Hippocampal formation (tissue), 2 donors: ENCODE measurements at regions not wholly inside any gene's neighbourhood (a gene's known extent, or its start where the extent isn't known, plus 50 kb on each side); places are given as distances from the start of the nearest gene placed in this dataset.

Source experiments
- DNase-seq, 2 donors: peaks; one replicate each; lab custom pipeline; 2025; lab: John Stamatoyannopoulos, UW

- DNase-seq, result no peak
Observed at GRCh38 chr6:26214803-26215584, 127.8 kb downstream of the HFE start.

- no peak for DNase-seq
Observed at GRCh38 chr6:26215585-26216358, 128.5 kb downstream of the HFE start.

- DNase-seq, result peak; percentile 22 to 94
Observed at GRCh38 chr6:26216359-26216885, 129.2 kb downstream of the HFE start.

- DNase-seq, result peak; percentile 40 to 66
Observed at GRCh38 chr6:26216886-26217713, 129.9 kb downstream of the HFE start.

- DNase-seq, result no peak
Observed at GRCh38 chr6:26217714-26218075, 130.5 kb downstream of the HFE start.

GRCh38 chr6:26218824-26219223 lies 131.6 kb downstream of the HFE start:
- no peak for DNase-seq

GRCh38 chr6:26220145-26220970 lies 133.1 kb downstream of the HFE start:
- no peak for DNase-seq

GRCh38 chr6:26221186-26221585 lies 134.0 kb downstream of the HFE start:
- DNase-seq, result no peak

- DNase-seq, result no peak
Observed at GRCh38 chr6:26222571-26222970, 135.3 kb downstream of the HFE start.

- no peak for DNase-seq
Observed at GRCh38 chr6:26223228-26223627, 136.0 kb downstream of the HFE start.

- DNase-seq, result peak; percentile 18 to 71
Observed at GRCh38 chr6:26223650-26224546, 136.7 kb downstream of the HFE start.

- no peak for DNase-seq
Observed at GRCh38 chr6:26224547-26224912, 137.3 kb downstream of the HFE start.

GRCh38 chr6:26224940-26225847 lies 138.0 kb downstream of the HFE start:
- peak in 1 of 2 donors; percentile 46 for DNase-seq

GRCh38 chr6:26225848-26226578 lies 138.8 kb downstream of the HFE start:
- DNase-seq, result no peak

- DNase-seq, result no peak
Observed at GRCh38 chr6:26226579-26226967, 138.4 kb upstream of the BTN3A2 start.

- DNase-seq, result no peak
Observed at GRCh38 chr6:26230351-26230750, 134.6 kb upstream of the BTN3A2 start.

- DNase-seq, result no peak
Observed at GRCh38 chr6:26231006-26231587, 133.9 kb upstream of the BTN3A2 start.

GRCh38 chr6:26232306-26232939 lies 132.6 kb upstream of the BTN3A2 start:
- DNase-seq, result no peak
